DND-41 (cell line): ENCODE measurements at regions not wholly inside any gene's neighbourhood (a gene's known extent, or its start where the extent isn't known, plus 50 kb on each side); places are given as distances from the start of the nearest gene placed in this dataset.
A peak's percentile ranks its signal among the peaks of the same experiment; 100 is the strongest.

ENCODE experiments used
- EZH2 ChIP-seq: IDR thresholded peaks from 3 replicates; pipeline ENCODE4 v1.6.1; 2012; ENCODE audit warnings: borderline replicate concordance, low read depth, mild to moderate bottlenecking, moderate library complexity, low read length, inconsistent platforms; ENCODE audit not compliant: severe bottlenecking
- TF ChIP-seq, protein P1 (sequence below): IDR thresholded peaks from 2 replicates; pipeline ENCODE4 v1.5.1; 2012; ENCODE audit warnings: borderline replicate concordance, low read length, moderate library complexity, mild to moderate bottlenecking; ENCODE audit not compliant: poor library complexity, severe bottlenecking; ENCODE audit errors: extremely low read depth

DNA sequence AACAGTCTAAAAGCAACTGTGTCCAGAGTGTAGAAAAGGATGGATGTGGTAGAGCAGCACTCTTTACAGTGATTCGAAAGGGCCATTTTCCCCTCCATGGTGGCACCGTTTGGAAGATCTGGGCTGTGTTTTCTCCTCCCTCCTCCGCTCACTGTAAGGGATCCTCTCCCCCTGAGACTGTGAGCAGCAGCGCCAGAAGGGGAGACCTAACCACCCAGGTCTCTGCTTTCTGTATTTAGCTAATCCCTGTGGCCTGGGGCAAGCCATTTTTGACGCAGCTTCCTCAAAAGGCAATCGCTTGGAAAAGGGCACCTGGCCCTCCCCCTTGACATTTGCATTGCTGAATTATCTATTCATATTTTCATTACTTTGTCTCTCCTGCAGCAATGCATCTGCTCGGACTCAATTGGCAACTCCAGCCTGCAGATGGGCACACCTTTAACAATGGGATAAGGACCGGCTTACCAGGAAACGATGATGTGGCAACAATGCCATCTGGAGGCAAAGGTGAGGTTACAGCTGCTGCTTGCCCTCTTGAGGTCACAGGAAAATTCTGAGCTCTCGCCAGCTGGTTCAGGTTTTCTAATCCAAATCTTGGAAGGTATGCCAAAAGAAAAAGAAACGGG is 244.3 kb upstream of the WWC1 start:
- TF ChIP-seq, protein P1, sequence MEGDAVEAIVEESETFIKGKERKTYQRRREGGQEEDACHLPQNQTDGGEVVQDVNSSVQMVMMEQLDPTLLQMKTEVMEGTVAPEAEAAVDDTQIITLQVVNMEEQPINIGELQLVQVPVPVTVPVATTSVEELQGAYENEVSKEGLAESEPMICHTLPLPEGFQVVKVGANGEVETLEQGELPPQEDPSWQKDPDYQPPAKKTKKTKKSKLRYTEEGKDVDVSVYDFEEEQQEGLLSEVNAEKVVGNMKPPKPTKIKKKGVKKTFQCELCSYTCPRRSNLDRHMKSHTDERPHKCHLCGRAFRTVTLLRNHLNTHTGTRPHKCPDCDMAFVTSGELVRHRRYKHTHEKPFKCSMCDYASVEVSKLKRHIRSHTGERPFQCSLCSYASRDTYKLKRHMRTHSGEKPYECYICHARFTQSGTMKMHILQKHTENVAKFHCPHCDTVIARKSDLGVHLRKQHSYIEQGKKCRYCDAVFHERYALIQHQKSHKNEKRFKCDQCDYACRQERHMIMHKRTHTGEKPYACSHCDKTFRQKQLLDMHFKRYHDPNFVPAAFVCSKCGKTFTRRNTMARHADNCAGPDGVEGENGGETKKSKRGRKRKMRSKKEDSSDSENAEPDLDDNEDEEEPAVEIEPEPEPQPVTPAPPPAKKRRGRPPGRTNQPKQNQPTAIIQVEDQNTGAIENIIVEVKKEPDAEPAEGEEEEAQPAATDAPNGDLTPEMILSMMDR: peak; percentile 66
- no peak for TF ChIP-seq EZH2
